ENCODE measurements at regions not wholly inside any gene's neighbourhood (a gene's known extent, or its start where the extent isn't known, plus 50 kb on each side); places are given as distances from the start of the nearest gene placed in this dataset.

DNA sequence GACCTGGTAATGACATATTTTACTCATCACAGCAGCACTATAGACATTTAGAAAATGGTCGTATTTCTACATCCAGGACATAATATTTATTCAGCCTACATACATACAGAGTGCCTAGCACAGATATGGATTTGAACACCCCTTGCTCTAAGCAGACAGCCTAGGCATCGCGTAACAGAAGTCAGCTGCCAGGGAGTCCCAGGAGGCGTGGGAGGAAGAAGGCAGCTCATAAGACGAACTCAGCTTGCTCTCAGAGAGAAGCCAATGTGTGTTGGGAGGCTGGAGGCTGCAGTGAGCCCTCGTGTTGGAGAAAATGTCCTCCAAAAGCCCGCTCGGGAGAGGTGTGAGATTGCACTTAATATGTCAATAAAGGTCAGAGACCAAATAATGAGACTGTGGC is 131.6 kb downstream of the BCOR start:
- no peak for ATAC-seq
- no peak overlapping the region for H3K4me2 ChIP-seq (ENCODE audit: low read length)
- RAD21 ChIA-PET (ENCODE audit: low non-redundant PET in 1 of 2, low total read pairs in 2 of 2, uncharacterized antibody in 2 of 2, unreplicated experiment in 2 of 2) = interaction anchor here in 1 of 2 experiments (0.5 kb wide), 1 partner anchor 211 kb away, joined by 6 read pairs; no protein-coding TSS in a partner anchor
- POLR2A ChIA-PET = no interaction called here
- no peaks in the 10 kb centered on the region for H3K9me2 ChIP-seq (ENCODE audit: insufficient read depth)
- CTCF ChIA-PET = no interaction called here
- no peaks in the 10 kb centered on the region for H3K27me3 ChIP-seq (ENCODE audit: insufficient read depth, low read length)
- no peak overlapping the region for H2AFZ ChIP-seq (ENCODE audit: low read depth, low read length, poor library complexity, severe bottlenecking)
- H3K4me1 ChIP-seq (ENCODE audit: control insufficient read depth in 1 of 2, insufficient read depth in 2 of 2, low read length in 2 of 2) = peaks cover 16 to 28% of the 10 kb centered on the region in 2 experiments
- intact Hi-C loops (cut with micrococcal nuclease) = no loop called here
- H3K4me3 ChIP-seq (replicated peaks in 1 of 2; ENCODE audit: low read depth in 1 of 2, low read length in 2 of 2) = no peak overlapping the region
- no peak overlapping the region for H3K9ac ChIP-seq (ENCODE audit: low read length)
- no peak for TF ChIP-seq FOSL1 (IDR thresholded peaks at IDR 0.05; ENCODE audit: low read depth)
- no peak for TF ChIP-seq MAX (IDR thresholded peaks at IDR 0.05)
- no peak for TF ChIP-seq CTCF (IDR thresholded peaks at IDR 0.05 in 2 of 3, conservative IDR thresholded peaks at IDR 0.05 in 1 of 3; ENCODE audit: borderline replicate concordance in 1 of 3, insufficient read depth in 1 of 3, low read depth in 2 of 3, low read length in 2 of 3)
- TF ChIP-seq RAD21 (IDR thresholded peaks at IDR 0.05; ENCODE audit: low read depth) = no peak
- TF ChIP-seq CEBPB (IDR thresholded peaks at IDR 0.05; ENCODE audit: low read depth) = no peak
- TF ChIP-seq, protein P1, sequence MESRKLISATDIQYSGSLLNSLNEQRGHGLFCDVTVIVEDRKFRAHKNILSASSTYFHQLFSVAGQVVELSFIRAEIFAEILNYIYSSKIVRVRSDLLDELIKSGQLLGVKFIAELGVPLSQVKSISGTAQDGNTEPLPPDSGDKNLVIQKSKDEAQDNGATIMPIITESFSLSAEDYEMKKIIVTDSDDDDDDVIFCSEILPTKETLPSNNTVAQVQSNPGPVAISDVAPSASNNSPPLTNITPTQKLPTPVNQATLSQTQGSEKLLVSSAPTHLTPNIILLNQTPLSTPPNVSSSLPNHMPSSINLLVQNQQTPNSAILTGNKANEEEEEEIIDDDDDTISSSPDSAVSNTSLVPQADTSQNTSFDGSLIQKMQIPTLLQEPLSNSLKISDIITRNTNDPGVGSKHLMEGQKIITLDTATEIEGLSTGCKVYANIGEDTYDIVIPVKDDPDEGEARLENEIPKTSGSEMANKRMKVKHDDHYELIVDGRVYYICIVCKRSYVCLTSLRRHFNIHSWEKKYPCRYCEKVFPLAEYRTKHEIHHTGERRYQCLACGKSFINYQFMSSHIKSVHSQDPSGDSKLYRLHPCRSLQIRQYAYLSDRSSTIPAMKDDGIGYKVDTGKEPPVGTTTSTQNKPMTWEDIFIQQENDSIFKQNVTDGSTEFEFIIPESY (IDR thresholded peaks at IDR 0.05; ENCODE audit: extremely low read depth, insufficient replicate concordance, low read length) = no peak
- TF ChIP-seq SP1 (IDR thresholded peaks at IDR 0.05; ENCODE audit: low read depth) = no peak
- TF ChIP-seq POLR2A (IDR thresholded peaks at IDR 0.05; ENCODE audit: borderline replicate concordance, extremely low read depth, insufficient read depth, insufficient read length) = no peak
- TF ChIP-seq, protein P2, sequence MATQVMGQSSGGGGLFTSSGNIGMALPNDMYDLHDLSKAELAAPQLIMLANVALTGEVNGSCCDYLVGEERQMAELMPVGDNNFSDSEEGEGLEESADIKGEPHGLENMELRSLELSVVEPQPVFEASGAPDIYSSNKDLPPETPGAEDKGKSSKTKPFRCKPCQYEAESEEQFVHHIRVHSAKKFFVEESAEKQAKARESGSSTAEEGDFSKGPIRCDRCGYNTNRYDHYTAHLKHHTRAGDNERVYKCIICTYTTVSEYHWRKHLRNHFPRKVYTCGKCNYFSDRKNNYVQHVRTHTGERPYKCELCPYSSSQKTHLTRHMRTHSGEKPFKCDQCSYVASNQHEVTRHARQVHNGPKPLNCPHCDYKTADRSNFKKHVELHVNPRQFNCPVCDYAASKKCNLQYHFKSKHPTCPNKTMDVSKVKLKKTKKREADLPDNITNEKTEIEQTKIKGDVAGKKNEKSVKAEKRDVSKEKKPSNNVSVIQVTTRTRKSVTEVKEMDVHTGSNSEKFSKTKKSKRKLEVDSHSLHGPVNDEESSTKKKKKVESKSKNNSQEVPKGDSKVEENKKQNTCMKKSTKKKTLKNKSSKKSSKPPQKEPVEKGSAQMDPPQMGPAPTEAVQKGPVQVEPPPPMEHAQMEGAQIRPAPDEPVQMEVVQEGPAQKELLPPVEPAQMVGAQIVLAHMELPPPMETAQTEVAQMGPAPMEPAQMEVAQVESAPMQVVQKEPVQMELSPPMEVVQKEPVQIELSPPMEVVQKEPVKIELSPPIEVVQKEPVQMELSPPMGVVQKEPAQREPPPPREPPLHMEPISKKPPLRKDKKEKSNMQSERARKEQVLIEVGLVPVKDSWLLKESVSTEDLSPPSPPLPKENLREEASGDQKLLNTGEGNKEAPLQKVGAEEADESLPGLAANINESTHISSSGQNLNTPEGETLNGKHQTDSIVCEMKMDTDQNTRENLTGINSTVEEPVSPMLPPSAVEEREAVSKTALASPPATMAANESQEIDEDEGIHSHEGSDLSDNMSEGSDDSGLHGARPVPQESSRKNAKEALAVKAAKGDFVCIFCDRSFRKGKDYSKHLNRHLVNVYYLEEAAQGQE (IDR thresholded peaks at IDR 0.05; ENCODE audit: low read depth) = no peak
- TF ChIP-seq YY1 (IDR thresholded peaks at IDR 0.05; ENCODE audit: extremely low read depth, insufficient replicate concordance, low read depth, low read length) = no peak
- no peaks in the 10 kb centered on the region for H3K79me2 ChIP-seq (ENCODE audit: insufficient read depth, low read length)
- no peak overlapping the region for H3K27ac ChIP-seq (ENCODE audit: low read depth, low read length)
- no peak for DNase-seq (ENCODE audit: low read depth, low spot score)
- no peaks in the 10 kb centered on the region for H4K20me1 ChIP-seq (ENCODE audit: insufficient read depth)
- no TSS peak for BruUV-seq (replicated peaks)
- H3K36me3 ChIP-seq (ENCODE audit: control insufficient read depth in 1 of 2, insufficient read depth in 2 of 2, low read length in 2 of 2) = no peaks in the 10 kb centered on the region
- H3K9me3 ChIP-seq (ENCODE audit: control insufficient read depth in 1 of 2, insufficient read depth in 1 of 2, low read depth in 1 of 2, low read length in 2 of 2) = no peaks in the 10 kb centered on the region

Data from HCT116 (cell line).